PFSK-1 (cell line): ENCODE measurements at regions not wholly inside any gene's neighbourhood (a gene's known extent, or its start where the extent isn't known, plus 50 kb on each side); places are given as distances from the start of the nearest gene placed in this dataset.

Experiments used
- FOXP2 ChIP-seq: optimal IDR thresholded peaks from 2 replicates; pipeline ENCODE3; 2011; ENCODE audit warnings: borderline replicate concordance, control low read depth, inconsistent platforms; ENCODE audit not compliant: insufficient read depth; ENCODE audit errors: extremely low read length, extremely low read depth
- POLR2AphosphoS5 ChIP-seq: IDR thresholded peaks from 2 replicates; pipeline ENCODE4 v1.6.1; 2012; ENCODE audit warnings: low read depth, mild to moderate bottlenecking, control low read depth, low read length, moderate library complexity
- REST ChIP-seq, 2 experiments: IDR thresholded peaks; 2 replicates each; pipeline versions ENCODE4 v1.6.1 to v1.8.0; 2011 to 2012; ENCODE audit warnings: low read depth in 2 of 2, low read length in 2 of 2, control low read depth in 1 of 2, inconsistent platforms in 1 of 2, mild to moderate bottlenecking in 1 of 2, moderate library complexity in 1 of 2; ENCODE audit not compliant: insufficient read depth in 1 of 2
- SIN3A ChIP-seq: IDR thresholded peaks from 2 replicates; pipeline ENCODE4 v1.6.1; 2012; ENCODE audit warnings: mild to moderate bottlenecking, low read length, moderate library complexity, borderline replicate concordance; ENCODE audit not compliant: insufficient read depth
- TAF1 ChIP-seq: IDR thresholded peaks from 2 replicates; pipeline ENCODE4 v1.6.1; 2012; ENCODE audit warnings: low read length, control low read depth, borderline replicate concordance; ENCODE audit not compliant: insufficient read depth

GRCh38 chr22:46091277-46091977 lies 58.9 kb upstream of the PPARA start:
- no peak for TF ChIP-seq POLR2AphosphoS5
- no peak for TF ChIP-seq TAF1
- no peak for TF ChIP-seq REST (IDR thresholded peaks at IDR 0.05; ENCODE audit: insufficient read depth in 1 of 2, low read depth in 2 of 2, low read length in 2 of 2)
- TF ChIP-seq FOXP2 = no peak
- TF ChIP-seq SIN3A = no peak

GRCh38 chr22:46092011-46092410 lies 58.3 kb upstream of the PPARA start:
- TF ChIP-seq REST (IDR thresholded peaks at IDR 0.05; ENCODE audit: insufficient read depth in 1 of 2, low read depth in 2 of 2, low read length in 2 of 2) (no peak), POLR2AphosphoS5 (no peak), FOXP2 (no peak), SIN3A (no peak), TAF1 (no peak)

- TF ChIP-seq TAF1 (no peak), POLR2AphosphoS5 (no peak), SIN3A (no peak), FOXP2 (no peak), REST (IDR thresholded peaks at IDR 0.05; ENCODE audit: insufficient read depth in 1 of 2, low read depth in 2 of 2, low read length in 2 of 2) (no peak)
Measured at GRCh38 chr22:46092670-46093410, 57.5 kb upstream of the PPARA start.

GRCh38 chr22:46093796-46094195 lies 56.5 kb upstream of the PPARA start:
- TF ChIP-seq REST (IDR thresholded peaks at IDR 0.05; ENCODE audit: insufficient read depth in 1 of 2, low read depth in 2 of 2, low read length in 2 of 2) (no peak), SIN3A (no peak), POLR2AphosphoS5 (no peak), TAF1 (no peak), FOXP2 (no peak)
